ENCODE measurements at regions not wholly inside any gene's neighbourhood (a gene's known extent, or its start where the extent isn't known, plus 50 kb on each side); places are given as distances from the start of the nearest gene placed in this dataset.

- TF ChIP-seq CTCF (IDR thresholded peaks at IDR 0.05; ENCODE audit: low read depth, low read length, poor library complexity, severe bottlenecking) = no peak
- no peak for TF ChIP-seq EZH2phosphoT487 (IDR thresholded peaks at IDR 0.05; ENCODE audit: borderline replicate concordance, low read length)
Measured at GRCh38 chr3:187889106-187889505, 143.8 kb upstream of the BCL6 start.
